LHCN-M2 (cell line): ENCODE measurements at regions not wholly inside any gene's neighbourhood (a gene's known extent, or its start where the extent isn't known, plus 50 kb on each side); places are given as distances from the start of the nearest gene placed in this dataset.

Source experiments
- DNase-seq: peaks from one replicate; pipeline ENCODE4 v3.0.0-alpha.2; 2012; ENCODE audit warnings: low read depth

- DNase-seq: no peak
Measured at GRCh38 chr18:7288544-7288943, 57.7 kb downstream of the LRRC30 start.

DNA sequence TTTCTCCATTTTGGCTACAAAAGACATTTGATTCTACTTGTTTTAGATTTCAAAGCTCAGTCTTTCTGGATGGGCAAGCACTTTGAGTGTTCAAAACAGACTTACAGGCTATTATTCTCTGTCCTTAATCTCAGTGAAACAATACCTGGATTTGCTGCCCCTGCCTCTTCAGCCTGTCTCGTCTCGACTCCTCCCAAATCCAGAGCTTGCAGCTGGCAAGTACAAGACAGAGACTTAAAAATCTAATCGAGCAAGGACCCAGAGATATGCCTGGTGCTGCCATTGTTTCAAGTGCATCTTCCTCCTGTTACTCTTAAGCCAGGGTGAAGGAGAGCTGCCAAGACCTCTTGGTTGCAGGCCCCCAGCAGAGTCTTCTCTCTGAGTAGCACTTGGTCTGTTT, 59.2 kb downstream of the LRRC30 start:
- no peak for DNase-seq

- DNase-seq: no peak
Measured at GRCh38 chr18:7291046-7291445, 60.2 kb downstream of the LRRC30 start.

DNA sequence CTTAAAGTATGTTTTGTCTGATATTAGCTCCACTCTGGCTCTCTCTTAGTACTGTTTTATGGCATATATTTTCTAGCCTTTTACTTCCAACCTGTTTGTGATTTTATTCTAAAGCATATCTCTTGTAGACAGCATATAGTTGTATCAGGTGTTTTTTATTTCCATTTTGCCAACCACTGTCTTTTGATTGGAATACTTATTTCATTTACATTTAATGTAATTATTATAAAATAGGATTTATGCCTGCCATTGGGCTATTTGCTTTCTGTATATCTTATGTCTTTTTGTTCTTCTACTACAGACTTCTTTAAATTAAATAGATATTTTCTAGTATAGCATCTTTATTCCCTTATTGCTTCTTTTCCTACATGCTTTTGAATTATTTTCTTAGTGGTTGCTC, 67.3 kb downstream of the LRRC30 start:
- DNase-seq: no peak

DNA sequence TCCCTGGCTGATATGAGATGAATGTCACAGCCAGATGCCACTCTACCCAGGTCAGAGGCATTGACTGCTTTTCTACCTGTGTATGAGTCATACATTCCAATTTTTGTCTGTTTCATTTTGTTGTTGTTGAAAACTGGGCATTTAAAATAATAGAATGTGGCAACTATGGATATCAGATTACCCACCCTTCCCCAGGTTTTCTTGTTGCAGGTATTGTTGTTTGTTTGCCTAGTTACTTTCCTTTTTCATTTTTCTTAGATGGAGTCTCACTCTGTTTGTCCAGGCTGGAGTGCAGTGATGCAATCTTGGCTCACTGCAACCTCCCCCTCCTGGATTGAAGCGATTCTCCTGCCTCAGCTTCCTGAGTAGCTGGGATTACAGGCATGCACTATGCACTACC, 70.2 kb downstream of the LRRC30 start:
- DNase-seq: no peak

- no peak for DNase-seq
Measured at GRCh38 chr18:7303316-7304060, 72.6 kb downstream of the LRRC30 start.

DNA sequence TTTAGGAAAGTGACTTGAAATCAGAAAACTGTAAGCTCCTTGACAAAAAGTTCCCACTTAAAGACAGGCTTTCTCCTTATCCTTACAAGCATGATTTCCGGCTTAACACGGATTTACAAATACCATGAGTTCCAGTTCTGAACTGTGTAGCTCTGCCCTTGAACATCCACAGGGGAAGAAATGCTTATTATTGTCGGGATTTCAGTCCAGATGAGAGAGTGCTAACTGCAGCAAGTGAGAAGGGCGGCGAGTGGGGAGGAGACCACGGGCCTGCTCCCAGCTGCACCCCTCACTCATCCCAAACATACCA, 73.1 kb downstream of the LRRC30 start:
- no peak for DNase-seq

- DNase-seq: no peak
Measured at GRCh38 chr18:7305416-7305815, 74.5 kb downstream of the LRRC30 start.

DNA sequence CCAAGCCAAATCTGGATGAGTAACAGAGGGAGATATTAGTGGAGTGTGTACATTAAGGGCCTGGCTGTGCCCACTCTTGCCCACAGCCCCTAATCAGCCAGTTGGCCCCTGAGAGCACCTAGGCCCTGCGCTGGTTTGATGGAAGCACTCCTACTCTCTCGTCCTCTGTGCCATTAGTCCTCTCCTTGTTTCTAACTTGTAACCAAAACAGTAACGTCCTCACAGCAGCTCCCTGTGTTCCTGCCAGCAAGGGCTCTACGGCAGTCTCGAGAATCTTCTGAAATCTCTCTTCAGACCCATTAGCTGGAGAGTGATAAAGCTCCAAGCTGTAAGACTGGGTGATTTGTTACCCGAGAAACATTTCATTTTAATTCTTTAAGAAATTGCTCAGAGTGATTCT, 76.1 kb downstream of the LRRC30 start:
- no peak for DNase-seq

DNA sequence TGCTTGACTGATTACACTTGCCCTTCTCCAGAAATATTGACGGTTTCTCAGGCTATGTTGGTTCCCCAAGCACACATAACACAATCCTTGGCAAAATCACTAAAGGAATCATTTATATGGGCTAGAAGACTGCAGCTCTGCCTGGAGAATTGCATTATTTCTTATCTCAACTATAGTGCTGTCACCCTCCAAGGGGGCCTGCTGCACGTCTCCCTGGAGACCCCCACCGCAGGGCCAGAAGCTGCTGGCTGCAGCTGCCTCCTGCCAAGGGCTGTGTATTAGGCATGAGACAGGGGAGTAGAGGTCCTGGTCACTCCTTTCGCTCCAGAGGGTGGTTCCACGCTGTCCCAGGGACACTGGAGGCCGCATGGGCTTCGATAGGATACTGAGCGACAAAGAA, 76.6 kb downstream of the LRRC30 start:
- DNase-seq: no peak

DNA sequence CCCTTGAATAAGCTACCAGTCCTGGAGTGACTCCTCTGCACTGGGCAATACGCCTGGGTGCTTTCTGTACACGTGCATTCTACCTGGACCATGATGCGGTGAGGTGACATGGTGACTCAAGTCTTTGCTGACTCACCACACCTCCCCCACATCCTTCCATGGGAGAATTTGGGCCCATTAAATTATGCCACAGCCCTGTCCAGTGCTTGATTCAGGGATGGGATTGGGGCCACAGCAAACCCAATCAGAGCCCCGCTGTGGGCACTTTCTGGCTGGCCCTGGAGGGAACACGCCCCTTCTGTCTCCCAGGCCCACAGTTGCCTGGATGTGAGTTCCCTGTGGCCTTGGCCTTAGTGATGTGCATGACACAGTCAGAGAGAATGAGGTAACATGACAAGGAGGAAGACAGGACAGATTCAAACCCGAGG, 86.9 kb downstream of the LRRC30 start:
- no peak for DNase-seq

GRCh38 chr18:7319161-7319560, 88.3 kb downstream of the LRRC30 start:
- DNase-seq: no peak

- no peak for DNase-seq
Measured at GRCh38 chr18:7321831-7322230, 90.9 kb downstream of the LRRC30 start.

DNA sequence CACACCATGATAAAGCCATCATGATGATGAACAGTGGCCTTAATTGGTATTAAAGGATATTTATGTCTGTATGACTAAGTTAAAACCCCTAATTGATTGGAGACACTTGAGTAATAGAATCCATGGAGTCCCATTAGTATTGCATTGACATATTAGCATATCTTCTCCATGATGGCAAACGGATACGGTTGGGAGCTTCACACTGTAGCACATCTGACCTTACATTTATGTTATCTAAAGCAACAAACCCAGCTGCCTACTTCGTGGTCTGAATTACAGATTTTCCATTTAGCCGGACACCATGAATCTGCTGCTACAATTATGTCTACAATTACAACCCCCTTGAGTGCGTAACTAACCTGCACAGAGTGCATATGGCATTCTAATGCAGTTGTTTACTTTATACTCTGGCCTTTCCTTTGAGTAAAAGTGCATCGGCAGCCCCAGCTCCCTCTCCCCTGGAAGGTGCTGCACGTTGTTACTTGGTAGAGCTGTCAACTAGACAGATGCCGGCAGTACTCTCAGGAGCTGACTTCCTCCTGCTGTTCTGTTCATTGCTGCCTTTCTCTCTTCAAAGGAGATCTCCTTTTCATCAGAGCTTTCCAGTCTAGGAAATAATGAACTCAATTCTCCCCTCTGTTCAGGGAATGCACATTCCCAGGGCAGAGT, 92.1 kb downstream of the LRRC30 start:
- DNase-seq: no peak

- DNase-seq: no peak
Measured at GRCh38 chr18:7325126-7325430, 94.2 kb downstream of the LRRC30 start.

DNA sequence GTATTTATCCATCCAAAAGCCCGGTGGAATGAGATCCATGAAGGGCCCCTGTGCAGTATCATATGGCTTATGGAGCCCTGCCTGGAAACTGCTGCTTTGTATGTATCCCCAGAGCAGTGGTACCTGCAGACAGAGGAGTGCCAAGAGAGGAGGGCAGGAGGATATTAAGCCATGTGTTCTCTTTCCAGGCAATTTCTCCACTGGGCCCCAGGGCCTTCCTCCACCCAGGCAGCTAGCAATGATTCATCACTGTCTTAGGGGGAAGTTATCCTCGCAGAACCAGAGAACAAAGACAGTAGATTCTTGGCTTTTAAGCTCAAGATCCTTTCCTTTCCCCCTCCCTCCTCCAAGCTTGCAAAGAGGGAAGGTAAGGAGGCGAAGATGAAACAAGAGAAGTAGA, 98.1 kb downstream of the LRRC30 start:
- no peak for DNase-seq

DNA sequence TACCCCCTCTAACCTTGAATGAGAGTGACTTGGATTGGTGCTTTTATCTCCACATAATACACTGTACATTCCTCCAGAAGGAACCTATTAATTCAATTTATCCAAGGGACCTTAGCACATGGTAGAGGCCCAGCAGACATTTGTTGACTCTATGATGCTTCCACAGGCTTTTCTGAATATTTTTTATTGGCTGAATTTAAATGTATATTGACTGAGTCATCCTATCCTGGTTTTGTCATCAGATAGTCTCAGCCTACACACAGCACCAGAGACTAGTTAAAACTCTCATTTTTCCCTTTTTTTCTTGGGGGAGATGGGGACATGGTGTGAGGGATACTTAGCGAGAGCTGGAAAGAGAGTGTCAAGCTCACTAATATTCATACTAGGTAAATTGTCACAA, 101.6 kb downstream of the LRRC30 start:
- DNase-seq: no peak

DNA sequence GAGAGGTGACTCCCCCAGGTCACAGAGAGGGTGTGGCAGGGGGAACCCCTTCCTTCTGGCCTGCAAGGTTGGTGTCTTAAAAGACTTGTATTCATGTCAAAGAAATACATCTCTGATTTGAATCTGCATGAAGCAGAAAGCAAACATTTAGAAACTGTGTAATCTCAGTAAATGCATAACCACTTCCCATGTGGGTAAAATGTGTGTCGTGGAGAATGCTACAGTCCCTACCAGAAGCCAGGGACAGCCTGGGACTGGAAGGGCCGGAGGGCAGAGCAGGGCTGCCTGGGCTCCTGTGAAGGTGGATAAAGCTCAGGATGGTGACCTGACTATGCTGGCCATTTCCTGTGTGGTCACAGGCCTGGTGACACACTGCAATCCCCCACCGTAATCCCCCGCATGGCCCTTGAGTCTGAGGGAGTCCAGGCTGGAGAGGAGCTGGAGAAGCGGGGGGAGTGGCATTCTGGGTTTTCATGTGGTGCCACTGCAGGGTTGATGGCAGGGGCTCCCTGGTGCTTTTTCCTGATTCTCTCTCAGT, 102.2 kb downstream of the LRRC30 start:
- no peak for DNase-seq

- DNase-seq: no peak
Measured at GRCh38 chr18:7334973-7335568, 104.2 kb downstream of the LRRC30 start.

DNA sequence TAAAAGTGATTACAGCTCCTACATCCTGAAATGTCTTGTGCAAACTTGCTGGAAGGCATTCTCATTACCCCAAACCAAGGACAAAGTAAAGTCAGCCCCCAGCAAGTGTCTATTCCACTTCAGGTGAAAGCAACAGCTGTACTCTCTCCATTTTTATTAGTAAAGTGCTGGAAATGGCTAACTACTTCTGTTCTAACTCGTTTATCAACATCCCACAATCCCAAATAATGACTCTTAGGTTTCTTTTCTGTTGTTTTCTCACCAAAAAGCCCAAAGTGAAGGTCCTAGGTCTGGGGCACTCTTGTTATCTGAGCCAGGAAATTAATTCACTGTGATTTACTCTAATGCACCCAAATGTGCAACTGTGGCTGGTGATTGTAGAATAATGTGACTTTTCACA, 105.7 kb downstream of the LRRC30 start:
- no peak for DNase-seq

DNA sequence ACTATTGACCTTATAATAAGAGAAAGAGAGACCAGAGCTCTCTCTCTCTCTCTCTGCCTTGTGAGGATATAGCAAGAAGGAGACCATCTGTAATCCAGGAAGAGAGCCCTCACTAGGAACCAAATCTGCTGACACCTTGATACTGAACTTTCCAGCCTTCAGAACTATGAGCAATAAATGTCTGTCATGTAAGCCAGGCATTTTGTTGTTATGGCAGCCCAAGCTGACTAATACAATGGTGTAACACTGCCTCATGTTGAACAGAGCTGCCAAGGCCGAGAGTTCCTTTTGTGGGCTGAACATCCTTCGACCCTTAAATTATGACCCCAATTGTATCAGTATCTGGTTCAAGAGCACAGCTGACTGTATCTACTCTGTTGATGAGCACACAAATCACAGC, 108.0 kb downstream of the LRRC30 start:
- DNase-seq: no peak

GRCh38 chr18:7341581-7342337, 110.9 kb downstream of the LRRC30 start:
- no peak for DNase-seq
